PC-9 (cell line): ENCODE measurements at regions not wholly inside any gene's neighbourhood (a gene's known extent, or its start where the extent isn't known, plus 50 kb on each side); places are given as distances from the start of the nearest gene placed in this dataset.
A peak's percentile ranks its signal among the peaks of the same experiment; 100 is the strongest.

Experiments
- BruUV-seq: library from RNA; stranded (reverse); fragments of 400-500 nt; replicated peaks from 2 replicates; lab custom pipeline; 2021; lab: Mats Ljungman, UMichigan
- CTCF ChIA-PET: fragments of 300-600 bp; sonication (Branson Sonifier 250); formaldehyde crosslinking; loops from one replicate; lab custom pipeline; 2022; ENCODE audit warnings: antibody characterized with exemption; lab: Charles Lee
- POLR2A ChIA-PET: fragments of 300-600 bp; sonication (Branson Sonifier 250); formaldehyde crosslinking; loops from one replicate; lab custom pipeline; 2022; ENCODE audit warnings: antibody characterized with exemption; ENCODE audit not compliant: unreplicated experiment; lab: Charles Lee
- DNase-seq, 2 experiments: peaks; one replicate each; pipeline versions ENCODE4 v3.0.0 to v3.0.0-alpha.2; 2015 to 2022; ENCODE audit warnings: mixed read lengths in 1 of 2
- H2AFZ ChIP-seq: fragments of 200-600 bp; sonication (generic); 2 replicates; pipeline ENCODE4 v1.8.1; 2017; ENCODE audit warnings: antibody characterized with exemption
- H3F3A ChIP-seq: fragments of 200-600 bp; sonication (generic); 2 replicates; pipeline ENCODE4 v1.8.1; 2017; ENCODE audit warnings: antibody characterized with exemption, mild to moderate bottlenecking, low read depth; ENCODE audit not compliant: insufficient read depth
- H3K27ac ChIP-seq: fragments of 200-600 bp; sonication (generic); 2 replicates; pipeline ENCODE4 v1.6.1; 2016; ENCODE audit warnings: mixed run types
- H3K27me3 ChIP-seq: fragments of 200-600 bp; sonication (generic); 2 replicates; pipeline ENCODE4 v1.6.1; 2016; ENCODE audit warnings: low read depth, mixed run types; ENCODE audit not compliant: insufficient read depth
- H3K36me3 ChIP-seq: fragments of 200-600 bp; sonication (generic); 2 replicates; pipeline ENCODE4 v1.6.1; 2016; ENCODE audit warnings: low read depth, mixed run types
- H3K4me1 ChIP-seq: fragments of 200-600 bp; sonication (generic); replicated peaks from 2 replicates; pipeline ENCODE4 v1.6.1; 2016; ENCODE audit warnings: mixed run types; ENCODE audit not compliant: insufficient read depth
- H3K4me2 ChIP-seq: fragments of 200-600 bp; sonication (generic); 2 replicates; pipeline ENCODE4 v1.6.1; 2017; ENCODE audit warnings: mixed run types
- H3K4me3 ChIP-seq: fragments of 200-600 bp; sonication (generic); 2 replicates; pipeline ENCODE4 v1.6.1; 2016; ENCODE audit warnings: mixed run types
- H3K79me2 ChIP-seq: fragments of 200-600 bp; sonication (generic); 2 replicates; pipeline ENCODE4 v1.6.1; 2017; ENCODE audit warnings: low read depth, mixed run types
- H3K9me2 ChIP-seq: fragments of 200-600 bp; sonication (generic); 2 replicates; pipeline ENCODE4 v1.8.1; 2017; ENCODE audit warnings: mild to moderate bottlenecking; ENCODE audit not compliant: insufficient read depth
- H3K9me3 ChIP-seq: fragments of 200-600 bp; sonication (generic); 2 replicates; pipeline ENCODE4 v1.8.1; 2016; ENCODE audit warnings: low read depth; ENCODE audit not compliant: insufficient read depth
- H4K20me1 ChIP-seq: fragments of 200-600 bp; sonication (generic); 2 replicates; pipeline ENCODE4 v1.8.1; 2017; ENCODE audit not compliant: insufficient read depth
- EZH2 ChIP-seq: fragments of 200-600 bp; sonication (generic); IDR thresholded peaks from 2 replicates; pipeline ENCODE4 v1.8.0; 2017; ENCODE audit warnings: antibody characterized with exemption, low read depth
- intact Hi-C: fragments of 100-400 bp; cut with micrococcal nuclease; formaldehyde crosslinking; loops from one replicate; pipeline ENCODE4 v1.10.0; 2022; ENCODE audit not compliant: unreplicated experiment
- TF ChIP-seq, protein P1 (sequence below): fragments of 200-600 bp; sonication (generic); conservative IDR thresholded peaks from 2 replicates; pipeline ENCODE4 v1.6.1; 2017; ENCODE audit warnings: mixed run types, antibody characterized with exemption, mild to moderate bottlenecking, moderate library complexity

DNA sequence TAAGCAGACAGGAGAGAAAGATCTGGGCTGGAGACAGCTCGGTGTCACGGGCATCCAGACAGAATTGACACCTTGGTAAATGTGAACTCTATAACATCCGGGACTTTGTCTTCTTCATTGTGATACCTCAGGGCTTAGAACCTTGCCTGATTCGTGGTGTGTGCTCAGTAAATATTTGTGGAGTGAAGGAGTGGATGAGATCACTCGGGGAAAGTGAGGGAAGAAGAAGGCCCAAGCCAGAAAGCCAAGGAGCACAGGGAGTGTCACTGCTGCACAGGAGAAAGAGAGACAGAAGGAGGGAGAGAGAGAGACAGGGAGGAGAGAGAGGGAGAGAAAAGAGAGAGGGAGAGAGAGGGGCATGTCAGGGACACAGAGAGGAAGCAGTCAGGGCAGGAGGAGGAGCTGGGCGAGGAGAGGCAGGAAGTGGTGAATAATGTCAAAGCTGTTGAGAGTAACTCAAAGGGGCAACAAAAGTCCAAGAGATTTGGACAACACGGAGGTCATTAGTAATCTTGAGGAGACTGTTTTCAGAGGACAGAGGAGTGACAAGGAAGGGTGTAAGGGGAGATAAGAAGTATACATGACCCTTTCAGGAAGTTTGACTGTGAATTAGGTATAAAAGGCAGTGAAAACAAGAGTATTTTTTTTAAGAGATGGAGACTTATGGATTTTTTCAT lies 141.6 kb upstream of the MAX start:
- BruUV-seq, result no TSS peak
- H3K4me1 ChIP-seq, result peaks cover 53% of the 10 kb centered on the region
- intact Hi-C loops, result no loop called here
- H3K9me2 ChIP-seq, result no peaks in the 10 kb centered on the region
- H3K4me3 ChIP-seq, result no peak overlapping the region
- ChIA-PET CTCF (interaction anchor here (0.6 kb wide), 1 partner anchor 28 kb away, joined by 3 read pairs; no protein-coding TSS in a partner anchor), POLR2A (no interaction called here)
- peaks cover 16% of the 10 kb centered on the region for H3F3A ChIP-seq
- H3K79me2 ChIP-seq, result no peaks in the 10 kb centered on the region
- no peaks in the 10 kb centered on the region for H3K9me3 ChIP-seq
- peak overlapping the region; percentile 38 for H3K27ac ChIP-seq
- TF ChIP-seq EZH2, result no peak
- TF ChIP-seq, protein P1, sequence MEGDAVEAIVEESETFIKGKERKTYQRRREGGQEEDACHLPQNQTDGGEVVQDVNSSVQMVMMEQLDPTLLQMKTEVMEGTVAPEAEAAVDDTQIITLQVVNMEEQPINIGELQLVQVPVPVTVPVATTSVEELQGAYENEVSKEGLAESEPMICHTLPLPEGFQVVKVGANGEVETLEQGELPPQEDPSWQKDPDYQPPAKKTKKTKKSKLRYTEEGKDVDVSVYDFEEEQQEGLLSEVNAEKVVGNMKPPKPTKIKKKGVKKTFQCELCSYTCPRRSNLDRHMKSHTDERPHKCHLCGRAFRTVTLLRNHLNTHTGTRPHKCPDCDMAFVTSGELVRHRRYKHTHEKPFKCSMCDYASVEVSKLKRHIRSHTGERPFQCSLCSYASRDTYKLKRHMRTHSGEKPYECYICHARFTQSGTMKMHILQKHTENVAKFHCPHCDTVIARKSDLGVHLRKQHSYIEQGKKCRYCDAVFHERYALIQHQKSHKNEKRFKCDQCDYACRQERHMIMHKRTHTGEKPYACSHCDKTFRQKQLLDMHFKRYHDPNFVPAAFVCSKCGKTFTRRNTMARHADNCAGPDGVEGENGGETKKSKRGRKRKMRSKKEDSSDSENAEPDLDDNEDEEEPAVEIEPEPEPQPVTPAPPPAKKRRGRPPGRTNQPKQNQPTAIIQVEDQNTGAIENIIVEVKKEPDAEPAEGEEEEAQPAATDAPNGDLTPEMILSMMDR, result no peak
- no peaks in the 10 kb centered on the region for H3K36me3 ChIP-seq
- no peaks in the 10 kb centered on the region for H4K20me1 ChIP-seq
- DNase-seq, result no peak
- H3K27me3 ChIP-seq, result no peaks in the 10 kb centered on the region
- H2AFZ ChIP-seq, result peak overlapping the region; percentile 71; the same call in 1 of the 2 replicates
- peak overlapping the region; percentile 26 for H3K4me2 ChIP-seq

DNA sequence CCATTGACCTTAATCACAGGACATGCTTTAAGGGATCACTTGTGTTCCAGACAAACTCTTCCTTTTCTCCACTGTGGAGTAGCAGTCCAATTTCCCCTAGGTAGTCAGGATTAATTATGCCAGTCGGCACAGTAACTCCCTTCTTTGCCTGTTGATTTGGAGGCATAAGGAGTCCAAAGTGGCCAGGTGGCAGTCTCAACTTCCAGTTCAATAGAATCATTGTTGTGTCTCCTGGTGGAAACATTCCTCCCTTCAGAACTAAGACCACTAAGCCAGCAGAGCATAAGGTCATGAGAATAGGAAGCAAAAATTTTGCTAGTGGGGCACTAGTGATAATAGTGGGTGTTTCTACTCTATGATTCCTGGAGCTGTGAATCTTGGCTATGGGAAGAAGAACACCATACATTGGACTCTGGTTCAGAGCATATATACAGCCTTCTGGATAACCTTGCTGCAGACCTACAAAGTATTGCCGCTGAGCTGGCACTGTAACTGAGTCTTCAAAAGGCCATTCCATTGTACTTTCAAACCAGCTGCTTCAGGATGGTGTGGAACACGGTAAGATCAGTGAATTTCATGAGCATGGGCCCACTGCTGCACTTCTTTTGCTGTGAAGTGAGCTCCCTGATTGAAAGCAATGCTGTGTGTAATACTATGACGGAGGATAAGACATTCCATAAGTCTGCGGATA lies 147.3 kb upstream of the MAX start:
- Histone ChIP-seq H3K79me2 (no peaks in the 10 kb centered on the region), H4K20me1 (no peaks in the 10 kb centered on the region), H3K27ac (no peak overlapping the region), H3K9me2 (no peaks in the 10 kb centered on the region), H3K36me3 (no peaks in the 10 kb centered on the region), H2AFZ (no peak overlapping the region), H3F3A (peaks cover 15% of the 10 kb centered on the region), H3K27me3 (no peaks in the 10 kb centered on the region), H3K4me2 (no peak overlapping the region), H3K9me3 (no peaks in the 10 kb centered on the region), H3K4me3 (no peak overlapping the region), H3K4me1 (peaks cover 44% of the 10 kb centered on the region)
- no TSS peak for BruUV-seq
- TF ChIP-seq EZH2, result no peak
- TF ChIP-seq, protein P1, result no peak
- CTCF ChIA-PET, result no interaction called here
- intact Hi-C loops, result no loop called here
- no peak for DNase-seq
- POLR2A ChIA-PET, result no interaction called here

DNA sequence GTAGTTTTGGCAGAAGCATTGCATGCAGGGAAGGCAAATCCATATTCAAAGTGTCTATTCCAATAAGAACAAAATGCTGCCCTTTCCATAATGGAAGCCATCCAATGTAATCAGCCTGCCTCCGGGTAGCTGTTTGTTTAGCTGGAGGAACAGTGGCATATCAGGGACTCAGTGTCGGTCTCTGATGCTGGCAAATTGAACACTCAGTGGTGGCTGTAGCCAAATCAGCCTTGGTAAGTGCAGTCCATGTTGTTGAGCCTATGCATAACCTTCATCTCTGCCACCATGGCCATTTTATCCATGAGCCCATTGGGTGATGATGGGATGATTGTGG lies 147.8 kb upstream of the MAX start:
- H3K27me3 ChIP-seq, result no peaks in the 10 kb centered on the region
- H3K4me3 ChIP-seq, result no peak overlapping the region
- POLR2A ChIA-PET, result no interaction called here
- H3K9me3 ChIP-seq, result no peaks in the 10 kb centered on the region
- H3K4me1 ChIP-seq, result peaks cover 46% of the 10 kb centered on the region
- no peaks in the 10 kb centered on the region for H3K79me2 ChIP-seq
- H3K9me2 ChIP-seq, result no peaks in the 10 kb centered on the region
- DNase-seq, result no peak
- CTCF ChIA-PET, result no interaction called here
- H4K20me1 ChIP-seq, result no peaks in the 10 kb centered on the region
- H3K4me2 ChIP-seq, result no peak overlapping the region
- no peak overlapping the region for H2AFZ ChIP-seq
- intact Hi-C loops, result no loop called here
- H3K36me3 ChIP-seq, result no peaks in the 10 kb centered on the region
- TF ChIP-seq EZH2, result no peak
- TF ChIP-seq, protein P1, result no peak
- H3F3A ChIP-seq, result peaks cover 20% of the 10 kb centered on the region
- no peak overlapping the region for H3K27ac ChIP-seq
- no TSS peak for BruUV-seq
